ENCODE measurements at regions not wholly inside any gene's neighbourhood (a gene's known extent, or its start where the extent isn't known, plus 50 kb on each side); places are given as distances from the start of the nearest gene placed in this dataset.

GRCh38 chr12:75844049-75844770 lies 187.4 kb downstream of the PHLDA1 start:
- H3K79me1 ChIP-seq (ENCODE audit: low read depth, low read length): no peaks in the 10 kb centered on the region
- no peaks in the 10 kb centered on the region for H3K36me3 ChIP-seq (replicated peaks in 1 of 2; ENCODE audit: control insufficient read depth in 2 of 2, insufficient read depth in 2 of 2, low read length in 2 of 2)
- H3K9ac ChIP-seq (ENCODE audit: low read depth, low read length, poor library complexity): no peak overlapping the region
- H4K91ac ChIP-seq (ENCODE audit: low read depth, low read length, poor library complexity): no peak overlapping the region
- H3K23ac ChIP-seq (ENCODE audit: low read depth, low read length, poor library complexity): no peak overlapping the region
- no peak overlapping the region for H3K4me3 ChIP-seq (ENCODE audit: low read length in 2 of 2)
- no peak overlapping the region for H3K14ac ChIP-seq (ENCODE audit: low read length)
- no peak for DNase-seq (ENCODE audit: low spot score)
- no peak overlapping the region for H3K27ac ChIP-seq (replicated peaks; ENCODE audit: low read length)
- no peaks in the 10 kb centered on the region for H3K27me3 ChIP-seq (ENCODE audit: control insufficient read depth in 3 of 3, insufficient read depth in 3 of 3, low read depth in 1 of 3, low read length in 3 of 3)
- whole genome bisulfite sequencing, 2 donors (ENCODE audit: extremely low coverage in 2 of 2, insufficient read length in 2 of 2, insufficient replicate concordance in 1 of 2): 100% methylated on average over 1 of the region's 10 CpGs; no CpG with 5 or more reads in 1 of the 2 donors
- H3K4ac ChIP-seq (ENCODE audit: low read length): no peak overlapping the region
- H3K18ac ChIP-seq (ENCODE audit: low read length): no peak overlapping the region
- no peak overlapping the region for H2BK15ac ChIP-seq (ENCODE audit: low read length)
- peaks cover 0 to 9% of the 10 kb centered on the region in 2 donors for H3K9me3 ChIP-seq (replicated peaks in 1 of 2; ENCODE audit: control insufficient read depth in 2 of 2, insufficient read depth in 1 of 2, low read depth in 1 of 2, low read length in 2 of 2)
- no peak overlapping the region for H2AFZ ChIP-seq (ENCODE audit: low read length)
- H2BK5ac ChIP-seq (ENCODE audit: low read length): no peak overlapping the region
- H2BK12ac ChIP-seq (ENCODE audit: low read length): no peak overlapping the region
- no peak overlapping the region for H2AK5ac ChIP-seq (ENCODE audit: low read depth, low read length)
- peaks cover 6 to 16% of the 10 kb centered on the region in 2 donors for H3K4me1 ChIP-seq (ENCODE audit: control insufficient read depth in 2 of 2, insufficient read depth in 1 of 2, low read depth in 1 of 2, low read length in 2 of 2)
- H3K4me2 ChIP-seq (ENCODE audit: insufficient read depth, low read length, poor library complexity, severe bottlenecking): no peak overlapping the region
- H4K8ac ChIP-seq (ENCODE audit: low read depth, low read length): no peak overlapping the region
- H2BK120ac ChIP-seq (ENCODE audit: low read depth, low read length): no peak overlapping the region

GRCh38 chr12:75842090-75842489 lies 189.5 kb downstream of the PHLDA1 start:
- WGBS, 2 donors (ENCODE audit: extremely low coverage in 2 of 2, insufficient read length in 2 of 2, insufficient replicate concordance in 1 of 2): no CpG with 5 or more reads among the region's 1 CpG
- Histone ChIP-seq H2AFZ (ENCODE audit: low read length) (no peak overlapping the region), H2AK5ac (ENCODE audit: low read depth, low read length) (no peak overlapping the region), H3K27me3 (ENCODE audit: control insufficient read depth in 3 of 3, insufficient read depth in 3 of 3, low read depth in 1 of 3, low read length in 3 of 3) (no peaks in the 10 kb centered on the region), H3K14ac (ENCODE audit: low read length) (no peak overlapping the region), H3K36me3 (replicated peaks in 1 of 2; ENCODE audit: control insufficient read depth in 2 of 2, insufficient read depth in 2 of 2, low read length in 2 of 2) (no peaks in the 10 kb centered on the region), H2BK15ac (ENCODE audit: low read length) (no peak overlapping the region), H3K79me1 (ENCODE audit: low read depth, low read length) (no peaks in the 10 kb centered on the region), H4K8ac (ENCODE audit: low read depth, low read length) (no peak overlapping the region), H2BK5ac (ENCODE audit: low read length) (no peak overlapping the region), H3K23ac (ENCODE audit: low read depth, low read length, poor library complexity) (no peak overlapping the region), H3K4me2 (ENCODE audit: insufficient read depth, low read length, poor library complexity, severe bottlenecking) (no peak overlapping the region), H3K18ac (ENCODE audit: low read length) (no peak overlapping the region), H3K9me3 (replicated peaks in 1 of 2; ENCODE audit: control insufficient read depth in 2 of 2, insufficient read depth in 1 of 2, low read depth in 1 of 2, low read length in 2 of 2) (peaks cover 0 to 9% of the 10 kb centered on the region in 2 donors), H3K4ac (ENCODE audit: low read length) (no peak overlapping the region), H3K4me1 (ENCODE audit: control insufficient read depth in 2 of 2, insufficient read depth in 1 of 2, low read depth in 1 of 2, low read length in 2 of 2) (peaks cover 4 to 5% of the 10 kb centered on the region in 2 donors), H2BK120ac (ENCODE audit: low read depth, low read length) (no peak overlapping the region), H4K91ac (ENCODE audit: low read depth, low read length, poor library complexity) (no peak overlapping the region), H2BK12ac (ENCODE audit: low read length) (no peak overlapping the region), H3K27ac (replicated peaks; ENCODE audit: low read length) (no peak overlapping the region), H3K9ac (ENCODE audit: low read depth, low read length, poor library complexity) (no peak overlapping the region), H3K4me3 (ENCODE audit: low read length in 2 of 2) (no peak overlapping the region)
- no peak for DNase-seq (ENCODE audit: low spot score)

GRCh38 chr12:75840994-75841355 lies 190.6 kb downstream of the PHLDA1 start:
- H3K4ac ChIP-seq (ENCODE audit: low read length): no peak overlapping the region
- no peaks in the 10 kb centered on the region for H3K79me1 ChIP-seq (ENCODE audit: low read depth, low read length)
- no peak overlapping the region for H2AK5ac ChIP-seq (ENCODE audit: low read depth, low read length)
- H3K9ac ChIP-seq (ENCODE audit: low read depth, low read length, poor library complexity): no peak overlapping the region
- H3K9me3 ChIP-seq (replicated peaks in 1 of 2; ENCODE audit: control insufficient read depth in 2 of 2, insufficient read depth in 1 of 2, low read depth in 1 of 2, low read length in 2 of 2): peaks cover 0 to 2% of the 10 kb centered on the region in 2 donors
- no peak overlapping the region for H3K27ac ChIP-seq (replicated peaks; ENCODE audit: low read length)
- H3K27me3 ChIP-seq (ENCODE audit: control insufficient read depth in 3 of 3, insufficient read depth in 3 of 3, low read depth in 1 of 3, low read length in 3 of 3): no peaks in the 10 kb centered on the region
- no peak overlapping the region for H2BK12ac ChIP-seq (ENCODE audit: low read length)
- DNase-seq (ENCODE audit: low spot score): no peak
- no peak overlapping the region for H3K18ac ChIP-seq (ENCODE audit: low read length)
- no peak overlapping the region for H3K14ac ChIP-seq (ENCODE audit: low read length)
- H2BK120ac ChIP-seq (ENCODE audit: low read depth, low read length): no peak overlapping the region
- no peak overlapping the region for H4K8ac ChIP-seq (ENCODE audit: low read depth, low read length)
- no peak overlapping the region for H2BK15ac ChIP-seq (ENCODE audit: low read length)
- H4K91ac ChIP-seq (ENCODE audit: low read depth, low read length, poor library complexity): no peak overlapping the region
- no peak overlapping the region for H3K4me3 ChIP-seq (ENCODE audit: low read length in 2 of 2)
- no peak overlapping the region for H2BK5ac ChIP-seq (ENCODE audit: low read length)
- H2AFZ ChIP-seq (ENCODE audit: low read length): no peak overlapping the region
- H3K23ac ChIP-seq (ENCODE audit: low read depth, low read length, poor library complexity): no peak overlapping the region
- no peak overlapping the region for H3K4me2 ChIP-seq (ENCODE audit: insufficient read depth, low read length, poor library complexity, severe bottlenecking)
- WGBS, 2 donors (ENCODE audit: extremely low coverage in 2 of 2, insufficient read length in 2 of 2, insufficient replicate concordance in 1 of 2): no CpG with 5 or more reads among the region's 3 CpGs
- peaks cover 4 to 5% of the 10 kb centered on the region in 2 donors for H3K4me1 ChIP-seq (ENCODE audit: control insufficient read depth in 2 of 2, insufficient read depth in 1 of 2, low read depth in 1 of 2, low read length in 2 of 2)
- H3K36me3 ChIP-seq (replicated peaks in 1 of 2; ENCODE audit: control insufficient read depth in 2 of 2, insufficient read depth in 2 of 2, low read length in 2 of 2): no peaks in the 10 kb centered on the region

- no peak overlapping the region for H3K4me3 ChIP-seq (ENCODE audit: low read length in 2 of 2)
- no peaks in the 10 kb centered on the region for H3K79me1 ChIP-seq (ENCODE audit: low read depth, low read length)
- no peak overlapping the region for H2BK120ac ChIP-seq (ENCODE audit: low read depth, low read length)
- no peak overlapping the region for H4K91ac ChIP-seq (ENCODE audit: low read depth, low read length, poor library complexity)
- H3K27me3 ChIP-seq (ENCODE audit: control insufficient read depth in 3 of 3, insufficient read depth in 3 of 3, low read depth in 1 of 3, low read length in 3 of 3): no peaks in the 10 kb centered on the region
- no peak overlapping the region for H2BK5ac ChIP-seq (ENCODE audit: low read length)
- no peak overlapping the region for H3K4ac ChIP-seq (ENCODE audit: low read length)
- WGBS, 2 donors (ENCODE audit: extremely low coverage in 2 of 2, insufficient read length in 2 of 2, insufficient replicate concordance in 1 of 2): no CpG with 5 or more reads among the region's 3 CpGs
- H3K14ac ChIP-seq (ENCODE audit: low read length): no peak overlapping the region
- H3K23ac ChIP-seq (ENCODE audit: low read depth, low read length, poor library complexity): no peak overlapping the region
- H4K8ac ChIP-seq (ENCODE audit: low read depth, low read length): no peak overlapping the region
- no peak overlapping the region for H3K27ac ChIP-seq (replicated peaks; ENCODE audit: low read length)
- no peak overlapping the region for H2AFZ ChIP-seq (ENCODE audit: low read length)
- peaks cover 0 to 1% of the 10 kb centered on the region in 2 donors for H3K4me1 ChIP-seq (ENCODE audit: control insufficient read depth in 2 of 2, insufficient read depth in 1 of 2, low read depth in 1 of 2, low read length in 2 of 2)
- H2BK15ac ChIP-seq (ENCODE audit: low read length): no peak overlapping the region
- H3K9ac ChIP-seq (ENCODE audit: low read depth, low read length, poor library complexity): no peak overlapping the region
- no peak overlapping the region for H3K4me2 ChIP-seq (ENCODE audit: insufficient read depth, low read length, poor library complexity, severe bottlenecking)
- no peaks in the 10 kb centered on the region for H3K36me3 ChIP-seq (replicated peaks in 1 of 2; ENCODE audit: control insufficient read depth in 2 of 2, insufficient read depth in 2 of 2, low read length in 2 of 2)
- no peak overlapping the region for H2BK12ac ChIP-seq (ENCODE audit: low read length)
- H3K18ac ChIP-seq (ENCODE audit: low read length): no peak overlapping the region
- H2AK5ac ChIP-seq (ENCODE audit: low read depth, low read length): no peak overlapping the region
- no peaks in the 10 kb centered on the region for H3K9me3 ChIP-seq (replicated peaks in 1 of 2; ENCODE audit: control insufficient read depth in 2 of 2, insufficient read depth in 1 of 2, low read depth in 1 of 2, low read length in 2 of 2)
- DNase-seq (ENCODE audit: low spot score): no peak
Measured at GRCh38 chr12:75838309-75838708, 193.3 kb downstream of the PHLDA1 start.

All from neuronal stem cell (in vitro differentiated cells).